ENCODE measurements at regions not wholly inside any gene's neighbourhood (a gene's known extent, or its start where the extent isn't known, plus 50 kb on each side); places are given as distances from the start of the nearest gene placed in this dataset.

DNA sequence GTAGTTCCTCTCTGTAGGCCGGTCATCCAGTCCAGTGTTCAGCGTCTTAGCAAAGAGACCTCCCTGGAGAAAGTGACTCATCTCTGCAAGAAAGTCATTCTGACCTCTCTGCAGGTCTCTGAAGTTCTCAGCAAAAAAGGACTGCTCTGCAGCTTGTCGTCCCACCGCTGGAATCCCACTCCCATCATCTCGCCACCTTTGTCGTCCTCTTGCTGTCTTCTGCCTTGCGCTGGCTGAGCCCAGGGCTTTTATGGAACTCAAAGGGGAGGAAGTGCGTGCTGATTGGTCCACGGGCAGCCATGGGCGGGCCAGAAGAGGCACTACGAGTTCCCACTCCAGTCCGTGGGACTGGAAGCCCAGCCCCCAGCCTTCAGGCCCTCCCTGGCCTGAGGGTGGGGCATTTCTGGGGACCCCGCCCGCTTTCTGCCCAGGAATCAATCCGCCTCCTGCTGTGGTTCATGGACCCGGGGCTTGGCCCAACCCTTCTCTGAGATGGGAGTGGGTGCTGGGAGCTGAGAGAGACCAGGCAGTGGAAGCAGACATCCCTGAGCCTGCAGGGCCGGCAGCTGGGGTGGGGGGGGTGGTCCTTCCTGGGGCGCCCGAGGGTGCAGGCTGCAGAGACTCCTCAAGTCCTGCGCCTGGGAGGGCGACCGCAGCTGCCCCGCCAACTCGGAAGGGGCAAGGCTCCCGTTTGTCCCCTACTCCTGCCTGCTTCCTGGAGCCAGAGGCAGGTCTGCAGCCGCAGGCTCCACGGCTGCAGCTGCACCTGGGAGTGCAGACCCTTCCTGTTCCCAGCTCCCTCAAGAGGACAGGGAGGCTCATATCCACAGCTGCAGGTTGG is 660.7 kb upstream of the RAB6C start:
- no peak for ATAC-seq
- no peak for DNase-seq (ENCODE audit: low spot score)
- intact Hi-C loops (cut with DNase I): no loop called here

DNA sequence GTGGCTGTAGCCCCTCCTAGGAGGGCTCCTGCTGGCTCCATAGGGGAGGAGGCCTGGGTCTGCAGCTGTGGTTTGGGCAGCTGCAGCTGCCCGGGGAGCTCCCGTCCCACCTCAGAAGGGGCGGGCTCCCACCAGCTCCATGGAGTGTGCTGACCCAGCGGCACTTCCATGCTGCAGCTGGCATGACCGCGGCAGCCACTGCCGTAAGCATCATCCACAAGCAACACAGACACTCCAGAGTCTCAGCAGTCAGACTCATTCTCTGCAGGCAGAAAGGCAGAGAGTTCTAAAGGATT is 660.1 kb upstream of the RAB6C start:
- no peak for ATAC-seq
- intact Hi-C loops (cut with DNase I): no loop called here
- no peak for DNase-seq (ENCODE audit: low spot score)

DNA sequence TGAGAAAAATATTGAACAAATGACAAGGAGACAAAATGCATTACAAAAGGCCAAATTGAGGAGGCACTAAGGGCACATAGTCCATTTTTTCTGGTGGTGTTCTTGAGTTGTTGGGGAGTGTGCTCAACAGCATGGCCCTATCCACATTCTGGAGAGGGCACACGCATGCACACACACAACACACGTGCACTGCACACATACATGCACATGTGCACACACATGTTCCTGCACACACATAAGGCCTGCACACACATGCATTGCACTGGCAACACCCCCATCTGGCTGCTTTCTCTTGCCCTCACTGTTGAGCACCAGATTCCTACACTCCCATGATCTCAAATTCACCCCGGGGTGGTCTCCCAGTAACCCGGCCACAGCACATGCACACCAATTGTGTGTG is 659.2 kb upstream of the RAB6C start:
- no peak for ATAC-seq
- no peak for DNase-seq (ENCODE audit: low spot score)
- intact Hi-C loops (cut with DNase I): no loop called here

DNA sequence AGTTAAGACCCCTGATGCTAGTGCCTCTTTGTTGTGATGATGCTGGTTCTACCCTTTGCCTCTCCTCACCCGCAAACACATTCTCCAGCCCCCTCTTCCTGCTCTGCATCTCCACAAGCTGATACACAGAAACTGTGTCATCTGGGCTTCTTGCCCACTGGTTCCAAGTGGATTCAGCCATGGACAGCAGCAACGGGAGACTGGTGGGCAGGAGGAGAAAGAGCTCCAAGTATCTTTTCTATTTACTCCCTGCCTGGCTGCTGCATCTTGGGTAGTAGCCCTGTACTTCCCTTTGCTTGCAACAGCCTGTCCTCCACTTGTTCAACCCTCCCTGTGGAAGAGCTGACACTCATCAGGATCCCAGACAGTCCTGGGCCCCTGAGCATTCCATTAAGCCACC is 655.1 kb upstream of the RAB6C start:
- ATAC-seq (no peak), DNase-seq (ENCODE audit: low spot score) (no peak)
- intact Hi-C loops (cut with DNase I): no loop called here

DNA sequence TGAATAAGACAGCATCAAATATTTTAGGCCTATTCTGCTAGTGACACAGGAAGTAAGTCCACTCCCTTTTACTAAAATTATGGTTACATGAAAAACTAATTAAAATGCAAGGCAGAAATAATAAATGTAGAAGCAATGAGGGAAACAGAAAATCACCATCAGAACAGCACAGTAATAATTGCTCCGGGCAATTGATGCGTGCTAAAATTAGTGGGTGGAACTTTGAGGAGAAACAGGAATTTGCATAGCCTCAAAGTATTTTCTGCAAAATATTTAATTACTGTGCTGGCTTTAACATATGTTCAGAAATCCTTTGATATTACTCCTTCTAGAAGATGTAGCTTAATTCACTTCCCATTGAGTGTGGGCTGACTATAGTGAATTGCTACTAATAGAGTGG is 654.3 kb upstream of the RAB6C start:
- DNase-seq (ENCODE audit: low spot score) (no peak), ATAC-seq (no peak)
- intact Hi-C loops (cut with DNase I): no loop called here

DNA sequence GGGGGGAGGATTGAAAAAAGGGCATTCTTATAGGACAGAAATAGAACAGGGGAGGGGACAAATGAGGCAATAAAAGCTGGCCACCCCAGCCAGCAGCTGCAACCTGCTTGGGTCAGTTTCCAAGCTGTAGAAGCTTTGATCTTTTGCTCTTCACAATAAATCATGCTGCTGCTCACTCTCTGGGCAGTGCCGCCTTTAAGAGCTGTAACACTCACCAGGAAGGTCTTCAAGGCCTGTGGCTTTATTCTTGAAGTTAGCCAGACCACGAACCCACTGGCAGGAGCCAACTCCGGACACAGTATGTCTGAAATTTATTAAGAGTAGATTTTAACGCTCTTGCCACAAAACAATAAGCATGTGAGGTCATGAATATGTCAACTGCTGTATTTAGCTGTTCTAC is 649.9 kb upstream of the RAB6C start:
- intact Hi-C loops (cut with DNase I): no loop called here
- DNase-seq (ENCODE audit: low spot score) (no peak), ATAC-seq (no peak)

DNA sequence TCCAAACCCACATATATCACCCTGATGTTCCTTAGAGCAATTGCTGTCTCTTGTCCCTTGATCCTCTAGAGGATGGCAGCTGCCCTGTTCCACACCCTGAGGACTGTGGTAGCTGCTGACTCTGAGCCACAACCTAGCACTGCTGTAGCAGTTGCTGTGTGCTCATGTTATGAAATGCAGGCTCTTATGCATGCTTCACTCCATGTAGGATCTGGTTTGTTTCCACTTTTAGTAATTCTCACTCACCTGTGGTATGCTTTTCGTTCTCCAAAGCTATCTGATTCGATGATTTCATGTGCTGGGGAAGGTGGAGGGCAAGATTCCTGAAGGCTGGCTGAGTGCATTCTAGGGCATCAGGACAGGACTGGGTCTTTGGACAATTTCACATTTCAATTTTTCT is 649.0 kb upstream of the RAB6C start:
- ATAC-seq (no peak), DNase-seq (ENCODE audit: low spot score) (no peak)
- intact Hi-C loops (cut with DNase I): no loop called here

DNA sequence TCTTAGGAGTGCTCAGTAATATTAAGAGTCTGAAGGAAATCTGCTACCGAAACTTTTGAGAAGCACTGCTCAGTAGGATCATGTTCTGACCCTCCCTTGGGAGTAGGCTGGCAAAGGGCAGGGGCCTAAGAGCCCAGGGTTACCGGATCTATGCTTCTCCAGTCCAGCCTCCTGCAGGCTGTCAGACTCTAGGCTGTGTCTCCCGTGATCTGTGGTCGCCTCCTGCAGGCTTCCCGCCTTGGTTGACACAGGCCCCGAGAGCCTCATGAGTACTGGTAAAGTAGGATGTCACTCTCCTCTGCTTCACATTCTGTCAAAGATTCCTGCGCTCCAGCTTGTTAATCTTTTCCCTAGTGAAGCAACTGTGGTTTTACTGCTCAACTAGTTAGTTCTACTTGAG is 647.8 kb upstream of the RAB6C start:
- DNase-seq (ENCODE audit: low spot score): no peak
- no peak for ATAC-seq
- intact Hi-C loops (cut with DNase I): no loop called here

DNA sequence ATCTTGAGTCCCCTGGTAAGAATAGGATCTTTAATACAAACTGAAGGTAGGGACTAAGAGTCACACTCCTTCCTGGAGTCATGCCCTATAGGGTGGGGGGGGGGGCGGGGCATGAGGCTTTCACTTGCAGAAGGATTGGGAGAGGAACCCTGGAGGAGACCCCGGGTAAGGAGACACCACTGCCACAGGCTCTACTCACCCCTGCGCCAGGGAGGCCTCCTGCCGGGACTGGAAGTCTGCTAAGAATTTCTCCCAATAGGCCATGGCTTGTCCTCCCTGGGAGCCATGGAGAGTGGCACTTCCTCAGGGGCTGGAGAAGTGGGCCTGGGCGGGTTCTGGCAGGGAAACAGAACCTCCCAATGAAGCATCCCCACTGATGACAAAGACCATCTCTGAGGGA is 645.3 kb upstream of the RAB6C start:
- ATAC-seq (no peak), DNase-seq (ENCODE audit: low spot score) (no peak)
- intact Hi-C loops (cut with DNase I): no loop called here

DNA sequence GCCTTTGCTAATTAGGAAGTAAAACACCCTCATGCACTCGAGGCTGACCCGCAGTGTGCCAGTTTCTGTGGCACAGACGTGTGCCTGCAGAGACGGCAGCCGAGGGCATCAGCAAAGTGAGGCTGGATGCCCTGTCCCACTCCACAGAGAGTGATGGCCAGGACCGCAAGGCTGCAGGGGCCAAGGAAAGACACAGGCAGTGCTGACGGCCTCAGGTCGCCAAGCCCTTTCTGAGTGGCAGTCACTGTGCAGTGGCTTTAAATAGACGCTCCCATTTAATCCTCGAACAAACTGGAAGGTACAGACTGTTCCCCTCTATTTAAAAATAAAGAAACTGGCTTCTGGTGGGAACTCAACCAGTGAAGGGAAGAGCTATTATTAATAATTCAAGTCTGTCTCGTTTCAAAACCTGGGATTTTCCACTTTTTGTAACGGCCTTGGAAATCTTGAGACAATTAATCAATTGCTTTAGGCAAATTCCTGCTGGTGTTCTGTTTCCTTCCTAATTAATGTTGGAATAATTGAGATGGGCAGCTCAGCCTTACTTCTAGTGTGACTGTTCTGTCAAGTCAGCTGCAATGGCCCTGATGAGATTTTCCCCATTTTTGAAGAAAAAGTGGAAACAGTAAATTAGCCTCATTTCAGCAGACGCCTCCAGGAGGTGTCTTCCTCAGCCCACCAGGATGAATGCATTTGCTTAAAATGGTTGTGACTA is 644.6 kb upstream of the RAB6C start:
- no peak for DNase-seq (ENCODE audit: low spot score)
- ATAC-seq: no peak

DNA sequence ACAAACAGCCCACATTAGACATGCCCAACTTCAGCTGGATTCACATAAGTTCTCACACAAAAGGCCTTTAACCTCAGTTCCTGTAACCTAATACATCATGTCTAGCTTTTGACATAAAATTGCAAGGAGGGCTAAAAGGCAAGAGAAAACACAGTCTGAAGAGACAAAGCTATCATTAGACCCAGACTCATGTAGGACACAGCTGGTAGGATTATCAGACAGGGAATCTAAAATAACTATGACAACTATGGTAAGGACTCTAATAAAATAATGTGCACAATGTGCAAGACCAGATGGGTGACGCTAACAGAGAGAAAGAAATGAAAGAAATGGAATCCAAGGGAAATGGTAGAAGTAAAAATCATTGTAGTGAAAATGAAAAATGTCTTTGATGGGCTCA is 643.2 kb upstream of the RAB6C start:
- ATAC-seq (no peak), DNase-seq (ENCODE audit: low spot score) (no peak)
- intact Hi-C loops (cut with DNase I): no loop called here

More for the DNA sequence above, 644.6 kb upstream of the RAB6C start:
- intact Hi-C loops (cut with DNase I): no loop called here

DNA sequence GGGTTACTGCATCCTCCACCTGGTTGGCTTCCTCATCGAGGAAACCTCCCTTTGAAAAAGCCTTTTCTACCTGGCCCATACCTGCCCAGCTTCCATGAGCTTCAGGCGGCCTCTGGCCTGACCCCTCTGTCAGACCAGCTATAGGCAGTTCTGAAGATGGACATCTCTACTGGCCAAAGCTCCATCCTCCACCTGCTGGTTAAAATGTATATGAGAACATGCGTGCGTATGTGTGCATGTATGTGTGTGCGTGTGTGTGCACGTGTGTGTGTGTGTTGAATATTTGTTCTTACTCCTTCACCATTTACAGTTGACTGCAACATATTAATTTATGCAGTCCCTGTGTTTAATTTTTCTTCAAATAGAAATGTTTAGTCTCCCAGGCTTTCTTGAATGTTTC is 642.4 kb upstream of the RAB6C start:
- no peak for DNase-seq (ENCODE audit: low spot score)
- ATAC-seq: no peak
- intact Hi-C loops (cut with DNase I): no loop called here

DNA sequence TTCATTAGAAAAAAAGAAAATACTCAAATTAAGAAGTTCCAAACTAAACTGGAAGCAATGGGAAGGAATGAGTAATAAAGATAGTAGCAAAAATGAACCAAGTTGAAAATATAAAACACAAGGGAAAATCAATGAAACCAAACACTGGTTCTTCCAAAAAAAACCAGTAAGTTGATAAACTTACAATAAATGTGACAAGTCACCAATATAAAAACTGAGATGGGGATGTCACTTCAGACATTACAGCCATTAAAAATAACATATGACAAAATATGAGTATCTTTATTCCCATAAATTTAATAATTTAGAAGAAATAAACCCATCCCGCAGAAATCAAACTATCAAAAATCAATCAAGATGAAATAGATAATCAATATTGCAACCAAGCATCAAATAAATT is 633.9 kb upstream of the RAB6C start:
- ATAC-seq (no peak), DNase-seq (ENCODE audit: low spot score) (no peak)
- intact Hi-C loops (cut with DNase I): no loop called here

DNA sequence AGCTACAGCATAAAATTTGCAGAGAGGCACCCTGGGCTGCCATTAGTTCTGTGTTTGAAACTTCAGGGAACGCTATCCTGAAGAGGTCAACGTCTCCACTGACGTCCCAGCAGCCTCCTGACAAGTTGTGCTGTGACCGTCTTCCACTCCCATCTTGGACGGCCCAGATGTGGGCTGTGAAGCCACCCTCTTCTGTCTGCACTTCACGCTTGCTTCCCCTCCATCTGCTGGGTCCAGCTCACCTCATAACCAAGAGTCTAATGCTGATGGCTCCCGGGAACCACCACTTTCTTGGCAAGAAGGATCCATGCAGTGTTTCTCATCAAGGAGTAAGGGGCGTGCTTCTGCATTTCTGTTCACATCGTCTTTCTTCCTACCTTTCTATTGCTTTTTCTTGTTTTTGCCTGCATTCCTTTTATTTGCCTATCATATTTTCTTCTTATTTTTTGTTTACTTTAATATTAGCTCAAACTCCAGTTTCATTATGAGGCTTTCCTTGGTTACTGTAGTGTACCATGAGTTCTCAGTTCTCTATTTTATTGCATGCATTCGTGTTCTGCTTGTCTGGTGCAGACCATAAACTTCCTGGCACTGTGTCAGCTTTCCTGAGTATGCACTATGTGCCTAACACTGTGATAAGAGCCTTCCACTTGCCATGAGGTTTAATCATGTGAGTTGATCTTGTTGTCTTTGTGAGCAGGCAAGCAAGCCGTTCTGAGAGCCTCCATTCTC is 631.8 kb upstream of the RAB6C start:
- ATAC-seq (peak; percentile 88), DNase-seq (ENCODE audit: low spot score) (no peak)
- intact Hi-C loops (cut with DNase I): no loop called here

DNA sequence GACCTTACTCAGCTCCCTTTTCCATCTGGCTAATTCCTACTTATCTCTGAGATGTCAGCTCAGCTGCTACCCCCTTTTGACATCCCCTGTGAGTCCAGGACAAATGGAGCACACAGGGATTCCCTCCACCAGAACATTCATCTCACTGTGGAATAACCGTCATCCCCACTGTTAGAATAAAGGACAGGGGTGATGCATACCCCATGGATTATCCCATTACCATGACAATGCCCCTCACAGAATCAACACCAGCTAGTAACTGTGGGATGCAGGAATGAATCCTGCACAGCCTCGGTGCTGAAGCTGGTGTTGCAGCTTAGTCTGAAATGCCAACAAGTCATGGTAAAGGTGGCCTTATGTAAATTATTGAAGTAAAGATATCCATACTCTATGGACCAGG is 624.8 kb upstream of the RAB6C start:
- no peak for ATAC-seq
- no peak for DNase-seq (ENCODE audit: low spot score)
- intact Hi-C loops (cut with DNase I): no loop called here

DNA sequence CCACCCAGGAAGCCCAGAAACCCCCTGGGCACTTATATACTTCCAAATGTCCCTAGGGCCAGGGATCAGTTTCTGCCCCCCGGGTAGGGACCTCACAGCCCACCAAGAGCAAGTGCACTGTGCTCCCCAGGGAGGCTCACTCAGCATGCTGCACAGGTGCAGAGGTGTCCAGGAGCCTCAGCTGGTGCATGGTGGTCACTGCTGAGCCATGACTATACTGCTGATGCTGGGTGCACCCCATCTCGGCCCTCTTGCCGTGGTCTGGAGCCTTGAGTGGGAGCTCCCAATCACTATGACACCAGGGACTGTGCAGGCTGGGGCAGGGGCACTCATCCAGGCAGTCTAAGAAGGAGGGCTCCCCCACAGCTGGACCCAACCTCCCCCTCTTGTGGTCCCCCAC is 617.8 kb upstream of the RAB6C start:
- intact Hi-C loops (cut with DNase I): no loop called here
- DNase-seq (ENCODE audit: low spot score) (no peak), ATAC-seq (no peak)

DNA sequence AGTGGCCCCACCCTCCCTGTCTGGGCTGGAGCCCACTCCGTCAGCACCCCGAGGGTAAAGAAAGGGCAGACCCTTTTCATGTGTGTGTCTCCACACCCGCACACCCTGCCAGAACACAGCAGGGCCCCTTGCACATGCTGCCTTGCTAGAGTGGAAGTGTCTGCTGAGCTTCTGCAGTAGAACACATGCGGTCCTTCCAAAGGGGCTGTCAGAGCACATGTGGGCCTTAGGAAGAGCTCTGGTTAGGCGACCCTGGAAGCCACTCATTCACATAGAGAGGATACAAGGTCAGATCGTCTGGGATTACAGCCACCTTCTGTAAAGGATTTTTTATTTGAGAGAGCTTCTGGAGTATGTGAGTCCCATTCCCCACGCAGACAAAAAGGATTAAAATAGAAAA is 613.2 kb upstream of the RAB6C start:
- no peak for ATAC-seq
- no peak for DNase-seq (ENCODE audit: low spot score)
- intact Hi-C loops (cut with DNase I): no loop called here

DNA sequence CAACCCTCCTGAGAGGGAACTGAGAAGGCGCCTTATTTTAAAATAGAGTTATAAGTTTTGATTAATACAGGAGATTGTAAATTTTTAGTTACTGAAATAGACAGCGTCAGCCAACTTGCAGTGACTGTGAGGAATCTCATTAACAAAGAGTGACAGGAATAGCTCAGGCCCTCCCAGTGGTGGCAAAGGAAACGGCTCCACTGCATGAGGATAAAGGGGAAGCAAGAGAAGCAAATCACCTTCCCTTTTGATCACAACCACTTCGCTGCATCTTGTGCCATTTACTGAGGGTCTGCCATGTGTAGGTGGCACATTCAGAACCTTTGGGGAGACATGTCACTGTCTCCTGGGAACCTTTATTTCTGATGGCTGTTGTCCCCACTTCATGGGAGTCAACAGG is 612.4 kb upstream of the RAB6C start:
- intact Hi-C loops (cut with DNase I): no loop called here
- DNase-seq (ENCODE audit: low spot score) (no peak), ATAC-seq (no peak)

DNA sequence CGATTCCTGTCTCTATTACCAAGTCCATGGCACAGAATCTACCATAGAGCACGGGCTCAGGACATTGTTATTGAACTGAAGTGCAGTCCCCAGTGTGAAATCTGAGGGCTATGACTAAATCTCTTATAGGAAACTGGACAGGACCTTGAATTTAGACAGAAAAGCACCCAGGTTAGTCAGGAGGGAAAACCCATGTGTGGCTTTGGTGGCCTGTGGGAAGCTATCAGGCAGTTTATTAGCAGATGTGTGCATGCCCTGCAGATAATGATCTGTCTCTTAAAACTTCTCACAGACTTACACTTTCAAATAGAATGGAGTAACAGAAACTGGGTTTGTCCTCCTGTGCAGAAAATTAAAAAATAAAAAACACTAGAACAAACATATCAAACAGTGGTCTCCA is 610.0 kb upstream of the RAB6C start:
- ATAC-seq (no peak), DNase-seq (ENCODE audit: low spot score) (no peak)
- intact Hi-C loops (cut with DNase I): no loop called here

DNA sequence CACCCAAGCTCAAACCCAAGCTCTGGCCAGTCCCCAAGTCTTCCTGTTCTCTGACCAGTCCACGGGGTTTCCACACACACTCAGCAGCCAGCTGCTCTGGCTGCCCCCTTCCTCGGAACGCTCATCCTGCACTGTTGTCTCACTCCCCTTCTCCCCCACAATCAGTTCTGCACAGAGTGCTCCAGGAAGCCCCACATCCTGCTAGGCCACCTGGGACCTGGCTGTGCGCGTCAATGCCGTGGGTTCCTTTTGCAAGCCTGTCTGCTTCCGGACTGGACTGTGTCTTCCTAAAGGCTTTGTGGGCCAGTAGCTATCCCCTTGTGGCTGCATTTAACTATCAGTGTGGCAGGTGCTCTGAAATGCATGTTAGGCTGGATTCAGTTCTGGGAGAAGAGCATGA is 605.0 kb upstream of the RAB6C start:
- DNase-seq (ENCODE audit: low spot score) (no peak), ATAC-seq (no peak)
- intact Hi-C loops (cut with DNase I): no loop called here

All from sciatic nerve (tissue), 2 donors.